ENCODE measurements at regions not wholly inside any gene's neighbourhood (a gene's known extent, or its start where the extent isn't known, plus 50 kb on each side); places are given as distances from the start of the nearest gene placed in this dataset.
A peak's percentile ranks its signal among the peaks of the same experiment; 100 is the strongest.

DNA sequence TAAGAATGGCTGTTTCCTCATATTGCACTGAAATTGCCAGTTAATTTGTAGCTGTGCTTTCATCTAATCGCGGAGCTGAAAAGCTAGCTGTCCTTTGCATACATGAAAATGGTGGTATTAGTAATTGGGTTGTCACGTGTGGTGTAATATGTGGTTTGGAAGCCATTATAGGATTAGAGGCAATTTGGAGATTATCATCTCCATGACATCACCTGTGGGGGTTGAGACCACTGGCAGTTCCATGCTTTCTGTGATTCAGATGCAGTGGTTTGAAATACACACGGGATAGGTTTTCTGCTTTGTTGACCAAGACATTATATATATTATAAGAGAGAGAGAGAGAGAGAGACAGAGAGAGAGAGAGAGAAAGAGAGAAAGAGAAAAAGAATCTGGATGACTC, 180.8 kb downstream of the RAB11FIP2 start (continued):
- TF ChIP-seq, protein P1, sequence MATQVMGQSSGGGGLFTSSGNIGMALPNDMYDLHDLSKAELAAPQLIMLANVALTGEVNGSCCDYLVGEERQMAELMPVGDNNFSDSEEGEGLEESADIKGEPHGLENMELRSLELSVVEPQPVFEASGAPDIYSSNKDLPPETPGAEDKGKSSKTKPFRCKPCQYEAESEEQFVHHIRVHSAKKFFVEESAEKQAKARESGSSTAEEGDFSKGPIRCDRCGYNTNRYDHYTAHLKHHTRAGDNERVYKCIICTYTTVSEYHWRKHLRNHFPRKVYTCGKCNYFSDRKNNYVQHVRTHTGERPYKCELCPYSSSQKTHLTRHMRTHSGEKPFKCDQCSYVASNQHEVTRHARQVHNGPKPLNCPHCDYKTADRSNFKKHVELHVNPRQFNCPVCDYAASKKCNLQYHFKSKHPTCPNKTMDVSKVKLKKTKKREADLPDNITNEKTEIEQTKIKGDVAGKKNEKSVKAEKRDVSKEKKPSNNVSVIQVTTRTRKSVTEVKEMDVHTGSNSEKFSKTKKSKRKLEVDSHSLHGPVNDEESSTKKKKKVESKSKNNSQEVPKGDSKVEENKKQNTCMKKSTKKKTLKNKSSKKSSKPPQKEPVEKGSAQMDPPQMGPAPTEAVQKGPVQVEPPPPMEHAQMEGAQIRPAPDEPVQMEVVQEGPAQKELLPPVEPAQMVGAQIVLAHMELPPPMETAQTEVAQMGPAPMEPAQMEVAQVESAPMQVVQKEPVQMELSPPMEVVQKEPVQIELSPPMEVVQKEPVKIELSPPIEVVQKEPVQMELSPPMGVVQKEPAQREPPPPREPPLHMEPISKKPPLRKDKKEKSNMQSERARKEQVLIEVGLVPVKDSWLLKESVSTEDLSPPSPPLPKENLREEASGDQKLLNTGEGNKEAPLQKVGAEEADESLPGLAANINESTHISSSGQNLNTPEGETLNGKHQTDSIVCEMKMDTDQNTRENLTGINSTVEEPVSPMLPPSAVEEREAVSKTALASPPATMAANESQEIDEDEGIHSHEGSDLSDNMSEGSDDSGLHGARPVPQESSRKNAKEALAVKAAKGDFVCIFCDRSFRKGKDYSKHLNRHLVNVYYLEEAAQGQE (tag by site-specific recombination; IDR thresholded peaks at IDR 0.05), result no peak
- TF ChIP-seq ZXDB (tag by site-specific recombination; IDR thresholded peaks at IDR 0.05), result no peak
- no peak for TF ChIP-seq SP2 (tag by site-specific recombination; IDR thresholded peaks at IDR 0.05)
- TF ChIP-seq ZNF670 (tag by site-specific recombination; IDR thresholded peaks at IDR 0.05; ENCODE audit: low read depth), result no peak
- peak; percentile 75 for TF ChIP-seq ZNF629 (tag by site-specific recombination; IDR thresholded peaks at IDR 0.05)
- peak; percentile 36; the same call in 1 of the 2 replicates for TF ChIP-seq ZNF394 (tag by site-specific recombination; IDR thresholded peaks at IDR 0.05; ENCODE audit: borderline replicate concordance)
- TF ChIP-seq ZNF514 (tag by site-specific recombination; IDR thresholded peaks at IDR 0.05), result no peak
- TF ChIP-seq ZNF366 (tag by site-specific recombination; conservative IDR thresholded peaks at IDR 0.05), result peak; percentile 78
- TF ChIP-seq, protein P2, sequence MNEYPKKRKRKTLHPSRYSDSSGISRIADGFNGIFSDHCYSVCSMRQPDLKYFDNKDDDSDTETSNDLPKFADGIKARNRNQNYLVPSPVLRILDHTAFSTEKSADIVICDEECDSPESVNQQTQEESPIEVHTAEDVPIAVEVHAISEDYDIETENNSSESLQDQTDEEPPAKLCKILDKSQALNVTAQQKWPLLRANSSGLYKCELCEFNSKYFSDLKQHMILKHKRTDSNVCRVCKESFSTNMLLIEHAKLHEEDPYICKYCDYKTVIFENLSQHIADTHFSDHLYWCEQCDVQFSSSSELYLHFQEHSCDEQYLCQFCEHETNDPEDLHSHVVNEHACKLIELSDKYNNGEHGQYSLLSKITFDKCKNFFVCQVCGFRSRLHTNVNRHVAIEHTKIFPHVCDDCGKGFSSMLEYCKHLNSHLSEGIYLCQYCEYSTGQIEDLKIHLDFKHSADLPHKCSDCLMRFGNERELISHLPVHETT (tag by site-specific recombination; IDR thresholded peaks at IDR 0.05), result 0 out of 2 replicates have a peak, but pooled peaks have one; percentile 46
- TF ChIP-seq SP3 (tag by site-specific recombination; IDR thresholded peaks at IDR 0.05), result peak; percentile 20; the same call in 1 of the 2 replicates
- TF ChIP-seq, protein P3, sequence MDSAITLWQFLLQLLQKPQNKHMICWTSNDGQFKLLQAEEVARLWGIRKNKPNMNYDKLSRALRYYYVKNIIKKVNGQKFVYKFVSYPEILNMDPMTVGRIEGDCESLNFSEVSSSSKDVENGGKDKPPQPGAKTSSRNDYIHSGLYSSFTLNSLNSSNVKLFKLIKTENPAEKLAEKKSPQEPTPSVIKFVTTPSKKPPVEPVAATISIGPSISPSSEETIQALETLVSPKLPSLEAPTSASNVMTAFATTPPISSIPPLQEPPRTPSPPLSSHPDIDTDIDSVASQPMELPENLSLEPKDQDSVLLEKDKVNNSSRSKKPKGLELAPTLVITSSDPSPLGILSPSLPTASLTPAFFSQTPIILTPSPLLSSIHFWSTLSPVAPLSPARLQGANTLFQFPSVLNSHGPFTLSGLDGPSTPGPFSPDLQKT (IDR thresholded peaks at IDR 0.05; ENCODE audit: borderline replicate concordance, low read depth, low read length), result no peak
- TF ChIP-seq, protein P4, sequence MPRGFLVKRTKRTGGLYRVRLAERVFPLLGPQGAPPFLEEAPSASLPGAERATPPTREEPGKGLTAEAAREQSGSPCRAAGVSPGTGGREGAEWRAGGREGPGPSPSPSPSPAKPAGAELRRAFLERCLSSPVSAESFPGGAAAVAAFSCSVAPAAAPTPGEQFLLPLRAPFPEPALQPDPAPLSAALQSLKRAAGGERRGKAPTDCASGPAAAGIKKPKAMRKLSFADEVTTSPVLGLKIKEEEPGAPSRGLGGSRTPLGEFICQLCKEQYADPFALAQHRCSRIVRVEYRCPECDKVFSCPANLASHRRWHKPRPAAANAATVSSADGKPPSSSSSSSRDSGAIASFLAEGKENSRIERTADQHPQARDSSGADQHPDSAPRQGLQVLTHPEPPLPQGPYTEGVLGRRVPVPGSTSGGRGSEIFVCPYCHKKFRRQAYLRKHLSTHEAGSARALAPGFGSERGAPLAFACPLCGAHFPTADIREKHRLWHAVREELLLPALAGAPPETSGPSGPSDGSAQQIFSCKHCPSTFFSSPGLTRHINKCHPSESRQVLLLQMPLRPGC (tag by site-specific recombination; IDR thresholded peaks at IDR 0.05), result 0 out of 2 replicates have a peak, but pooled peaks have one; percentile 42
- TF ChIP-seq, protein P5, sequence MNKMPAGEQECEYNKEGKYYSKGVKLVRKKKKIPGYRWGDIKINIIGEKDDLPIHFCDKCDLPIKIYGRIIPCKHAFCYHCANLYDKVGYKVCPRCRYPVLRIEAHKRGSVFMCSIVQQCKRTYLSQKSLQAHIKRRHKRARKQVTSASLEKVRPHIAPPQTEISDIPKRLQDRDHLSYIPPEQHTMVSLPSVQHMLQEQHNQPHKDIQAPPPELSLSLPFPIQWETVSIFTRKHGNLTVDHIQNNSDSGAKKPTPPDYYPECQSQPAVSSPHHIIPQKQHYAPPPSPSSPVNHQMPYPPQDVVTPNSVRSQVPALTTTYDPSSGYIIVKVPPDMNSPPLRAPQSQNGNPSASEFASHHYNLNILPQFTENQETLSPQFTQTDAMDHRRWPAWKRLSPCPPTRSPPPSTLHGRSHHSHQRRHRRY (tag by site-specific recombination; IDR thresholded peaks at IDR 0.05), result no peak
- TF ChIP-seq, protein P6, sequence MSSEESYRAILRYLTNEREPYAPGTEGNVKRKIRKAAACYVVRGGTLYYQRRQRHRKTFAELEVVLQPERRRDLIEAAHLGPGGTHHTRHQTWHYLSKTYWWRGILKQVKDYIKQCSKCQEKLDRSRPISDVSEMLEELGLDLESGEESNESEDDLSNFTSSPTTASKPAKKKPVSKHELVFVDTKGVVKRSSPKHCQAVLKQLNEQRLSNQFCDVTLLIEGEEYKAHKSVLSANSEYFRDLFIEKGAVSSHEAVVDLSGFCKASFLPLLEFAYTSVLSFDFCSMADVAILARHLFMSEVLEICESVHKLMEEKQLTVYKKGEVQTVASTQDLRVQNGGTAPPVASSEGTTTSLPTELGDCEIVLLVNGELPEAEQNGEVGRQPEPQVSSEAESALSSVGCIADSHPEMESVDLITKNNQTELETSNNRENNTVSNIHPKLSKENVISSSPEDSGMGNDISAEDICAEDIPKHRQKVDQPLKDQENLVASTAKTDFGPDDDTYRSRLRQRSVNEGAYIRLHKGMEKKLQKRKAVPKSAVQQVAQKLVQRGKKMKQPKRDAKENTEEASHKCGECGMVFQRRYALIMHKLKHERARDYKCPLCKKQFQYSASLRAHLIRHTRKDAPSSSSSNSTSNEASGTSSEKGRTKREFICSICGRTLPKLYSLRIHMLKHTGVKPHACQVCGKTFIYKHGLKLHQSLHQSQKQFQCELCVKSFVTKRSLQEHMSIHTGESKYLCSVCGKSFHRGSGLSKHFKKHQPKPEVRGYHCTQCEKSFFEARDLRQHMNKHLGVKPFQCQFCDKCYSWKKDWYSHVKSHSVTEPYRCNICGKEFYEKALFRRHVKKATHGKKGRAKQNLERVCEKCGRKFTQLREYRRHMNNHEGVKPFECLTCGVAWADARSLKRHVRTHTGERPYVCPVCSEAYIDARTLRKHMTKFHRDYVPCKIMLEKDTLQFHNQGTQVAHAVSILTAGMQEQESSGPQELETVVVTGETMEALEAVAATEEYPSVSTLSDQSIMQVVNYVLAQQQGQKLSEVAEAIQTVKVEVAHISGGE (tag by site-specific recombination; conservative IDR thresholded peaks at IDR 0.05; ENCODE audit: low read depth), result no peak
- no peak for TF ChIP-seq HOXA7 (CRISPR knock-in tag; IDR thresholded peaks at IDR 0.05; ENCODE audit: borderline replicate concordance)
- TF ChIP-seq, protein P7, sequence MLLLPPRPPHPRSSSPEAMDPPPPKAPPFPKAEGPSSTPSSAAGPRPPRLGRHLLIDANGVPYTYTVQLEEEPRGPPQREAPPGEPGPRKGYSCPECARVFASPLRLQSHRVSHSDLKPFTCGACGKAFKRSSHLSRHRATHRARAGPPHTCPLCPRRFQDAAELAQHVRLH (tag by site-specific recombination; IDR thresholded peaks at IDR 0.05), result peak; percentile 52; the same call in 1 of the 2 replicates
- TF ChIP-seq ZSCAN23 (tag by site-specific recombination; IDR thresholded peaks at IDR 0.05), result 0 out of 2 replicates have a peak, but pooled peaks have one; percentile 42
- TF ChIP-seq ZNF214 (tag by site-specific recombination; IDR thresholded peaks at IDR 0.05; ENCODE audit: borderline replicate concordance), result no peak
- TF ChIP-seq REPIN1 (tag by site-specific recombination; IDR thresholded peaks at IDR 0.05; ENCODE audit: low read depth), result no peak
- no peak for TF ChIP-seq ZNF184 (tag by site-specific recombination; IDR thresholded peaks at IDR 0.05)
- TF ChIP-seq, protein P8, sequence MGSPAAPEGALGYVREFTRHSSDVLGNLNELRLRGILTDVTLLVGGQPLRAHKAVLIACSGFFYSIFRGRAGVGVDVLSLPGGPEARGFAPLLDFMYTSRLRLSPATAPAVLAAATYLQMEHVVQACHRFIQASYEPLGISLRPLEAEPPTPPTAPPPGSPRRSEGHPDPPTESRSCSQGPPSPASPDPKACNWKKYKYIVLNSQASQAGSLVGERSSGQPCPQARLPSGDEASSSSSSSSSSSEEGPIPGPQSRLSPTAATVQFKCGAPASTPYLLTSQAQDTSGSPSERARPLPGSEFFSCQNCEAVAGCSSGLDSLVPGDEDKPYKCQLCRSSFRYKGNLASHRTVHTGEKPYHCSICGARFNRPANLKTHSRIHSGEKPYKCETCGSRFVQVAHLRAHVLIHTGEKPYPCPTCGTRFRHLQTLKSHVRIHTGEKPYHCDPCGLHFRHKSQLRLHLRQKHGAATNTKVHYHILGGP (tag by site-specific recombination; IDR thresholded peaks at IDR 0.05), result peak; percentile 53
- TF ChIP-seq ZNF544 (tag by site-specific recombination; IDR thresholded peaks at IDR 0.05), result no peak
- TF ChIP-seq ZBTB48 (tag by site-specific recombination; IDR thresholded peaks at IDR 0.05), result no peak
- no peak for TF ChIP-seq YY1 (tag by site-specific recombination; IDR thresholded peaks at IDR 0.05)
- TF ChIP-seq ZFP3 (tag by site-specific recombination; IDR thresholded peaks at IDR 0.05; ENCODE audit: low read depth), result no peak
- TF ChIP-seq ZNF155 (tag by site-specific recombination; IDR thresholded peaks at IDR 0.05), result no peak
- peak; percentile 94 for TF ChIP-seq SP7 (tag by site-specific recombination; IDR thresholded peaks at IDR 0.05)
